GM21526 (cell line): ENCODE measurements at regions not wholly inside any gene's neighbourhood (a gene's known extent, or its start where the extent isn't known, plus 50 kb on each side); places are given as distances from the start of the nearest gene placed in this dataset.
"Not testable (repeated sequence)": the region's sequence is repeated elsewhere in the genome, so short reads cannot be mapped to it uniquely, and the experiment has no call there.

Source experiments
- ATAC-seq: cut with Tn5 transposase; IDR thresholded peaks from one replicate; pipeline ENCODE4 v1.9.1; 2021; ENCODE audit warnings: moderate library complexity; ENCODE audit not compliant: unreplicated experiment, low FRiP score

DNA sequence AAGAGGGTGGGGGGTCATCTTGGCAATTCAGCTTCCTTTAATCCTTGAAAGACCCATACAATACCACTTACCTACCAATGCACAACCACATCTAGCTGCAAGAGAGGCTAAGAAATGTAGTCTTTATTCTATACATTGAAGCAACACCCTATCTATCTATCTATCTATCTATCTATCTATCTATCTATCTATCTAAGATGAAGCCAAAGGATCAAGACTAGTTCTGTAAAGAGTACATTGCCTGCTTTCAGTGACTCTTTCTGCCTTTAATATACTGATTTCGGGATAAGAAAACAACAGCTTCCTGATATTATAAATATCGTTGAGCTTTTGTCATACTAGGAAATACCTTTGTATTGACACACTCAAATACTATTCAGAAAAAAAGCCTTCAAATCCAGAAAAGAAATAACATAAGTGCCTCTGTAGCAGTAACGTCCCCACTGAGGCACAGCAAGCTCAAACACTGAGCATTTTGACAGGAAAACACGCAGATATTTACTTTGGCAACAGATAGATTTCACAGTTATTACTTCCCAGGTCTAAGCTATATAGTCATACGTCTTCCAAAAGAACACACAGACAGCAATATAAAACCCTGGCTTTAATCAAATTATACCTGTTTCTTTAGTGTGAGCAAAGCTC, 139.4 kb upstream of the SERTAD2 start:
- ATAC-seq: no peak

DNA sequence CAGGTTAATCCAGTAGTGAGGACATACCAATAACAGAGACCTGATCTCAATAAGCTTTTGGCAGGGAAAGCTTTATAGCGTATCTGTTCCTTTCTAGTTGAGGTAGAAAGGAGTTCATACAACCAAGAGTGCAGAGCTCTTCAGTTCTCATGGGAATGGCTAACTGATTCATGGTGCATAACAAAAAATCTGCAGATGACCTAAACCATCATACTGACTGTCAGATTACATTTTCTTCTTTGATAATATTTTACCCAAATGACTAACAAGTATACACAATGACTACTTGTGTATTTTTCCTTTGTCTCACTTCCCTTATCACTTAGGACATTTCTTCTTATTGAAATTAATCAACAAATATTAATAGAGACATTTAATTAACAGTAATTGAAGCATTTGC, 140.0 kb upstream of the SERTAD2 start:
- no peak for ATAC-seq

DNA sequence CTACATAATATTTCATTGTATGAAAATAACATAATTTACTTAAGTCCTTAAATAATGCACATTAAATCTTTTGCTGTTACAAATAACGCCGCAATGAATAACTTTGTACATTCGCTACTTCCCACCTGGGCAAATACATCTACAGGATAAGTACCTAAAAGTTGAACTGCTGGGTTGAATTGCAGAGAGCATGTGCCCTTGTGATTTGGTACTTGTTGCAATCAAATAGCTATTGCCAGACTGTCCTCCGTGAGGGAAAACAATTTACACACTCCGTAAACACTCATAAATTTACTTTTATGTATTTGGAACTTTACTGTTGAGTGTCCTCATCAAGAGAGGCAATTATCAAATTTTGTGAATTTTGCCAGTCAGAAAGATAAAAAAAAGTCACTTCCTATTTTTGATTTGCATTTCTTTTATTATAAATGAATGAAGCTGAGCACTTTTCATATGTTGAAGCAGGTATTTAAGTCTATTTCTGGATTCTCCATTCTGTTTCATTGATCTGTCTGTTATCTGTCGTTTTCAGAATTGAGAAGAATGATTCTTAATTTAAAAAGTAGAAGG, 140.8 kb upstream of the SERTAD2 start:
- ATAC-seq: no peak

DNA sequence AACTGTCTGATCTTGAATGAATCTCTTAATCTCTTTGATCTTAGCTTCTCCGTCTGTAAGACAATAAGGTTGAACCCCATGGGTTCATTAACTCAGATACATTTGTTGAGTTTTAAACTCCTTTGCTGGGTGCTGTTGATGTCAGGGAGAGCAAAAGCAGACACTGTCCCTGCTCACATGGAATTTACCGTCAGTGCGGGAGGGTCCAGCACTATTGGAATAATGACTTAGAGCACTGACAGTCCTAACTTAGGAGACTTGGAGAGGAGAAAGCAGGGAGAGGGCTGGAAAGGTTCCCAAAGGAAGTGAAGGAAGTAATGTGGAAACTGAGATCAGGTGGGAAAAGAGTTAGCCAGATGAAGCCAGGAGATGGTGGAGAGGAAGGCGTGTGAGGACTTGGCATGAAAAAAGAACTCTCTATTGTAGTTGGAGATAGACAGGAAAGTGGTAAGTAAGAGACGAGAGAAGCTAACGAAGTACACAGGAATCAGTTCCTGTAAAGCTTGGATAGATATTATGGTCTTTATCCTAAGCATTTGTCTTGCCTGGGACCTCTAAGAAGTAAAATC, 141.4 kb upstream of the SERTAD2 start:
- no peak for ATAC-seq

DNA sequence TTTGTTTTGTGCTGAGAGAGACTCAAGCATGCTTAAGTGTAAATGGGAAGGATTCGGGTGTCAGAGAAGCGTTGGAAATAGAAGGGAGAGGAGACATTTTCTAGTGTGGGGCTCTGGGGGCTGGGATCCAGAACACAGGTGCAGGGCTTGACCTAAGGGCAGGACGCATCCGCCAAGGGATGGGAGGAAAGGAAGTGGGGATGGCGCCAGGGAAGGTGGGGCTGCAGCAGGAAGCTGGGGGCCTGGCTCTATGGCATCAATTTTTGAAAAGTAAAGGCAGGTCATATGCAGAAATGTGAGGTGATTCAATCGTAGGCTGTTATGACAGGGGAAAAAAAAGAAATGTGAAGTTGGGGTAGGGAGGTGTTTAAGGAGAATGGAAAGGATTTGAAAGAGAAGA, 143.2 kb upstream of the SERTAD2 start:
- no peak for ATAC-seq

DNA sequence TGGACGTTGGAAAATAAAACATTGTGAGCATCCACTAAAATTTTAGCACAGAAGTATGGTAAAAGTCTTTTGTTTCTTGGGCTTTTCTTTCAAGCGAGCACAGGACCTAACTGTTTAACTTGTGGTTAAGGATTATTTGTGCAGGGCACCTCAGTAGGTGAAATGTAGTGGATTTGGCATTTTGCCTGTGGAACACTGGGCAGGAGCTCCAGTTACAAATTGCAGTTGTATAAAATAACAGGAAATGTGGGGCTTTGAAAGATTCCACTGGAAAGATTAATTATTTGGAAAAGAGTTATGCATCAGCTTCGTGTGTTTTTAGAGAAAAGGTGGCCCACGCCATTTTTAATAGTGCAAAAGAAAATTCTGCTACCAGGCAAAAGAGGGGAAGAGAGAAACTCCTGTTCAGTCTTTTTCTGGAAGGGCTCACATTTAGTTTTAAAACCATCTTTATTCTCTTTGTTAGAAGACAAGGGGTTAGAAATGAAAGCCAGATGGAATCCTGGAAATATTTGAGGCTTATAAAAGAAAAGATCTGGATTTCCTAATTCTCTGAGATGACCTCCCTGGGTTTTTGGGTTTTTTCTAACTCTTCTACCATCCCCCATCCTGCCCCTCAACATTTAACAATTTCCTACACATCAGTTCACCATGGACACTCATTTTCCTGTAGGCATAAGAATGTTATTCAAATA, 144.3 kb upstream of the SERTAD2 start:
- ATAC-seq: no peak

DNA sequence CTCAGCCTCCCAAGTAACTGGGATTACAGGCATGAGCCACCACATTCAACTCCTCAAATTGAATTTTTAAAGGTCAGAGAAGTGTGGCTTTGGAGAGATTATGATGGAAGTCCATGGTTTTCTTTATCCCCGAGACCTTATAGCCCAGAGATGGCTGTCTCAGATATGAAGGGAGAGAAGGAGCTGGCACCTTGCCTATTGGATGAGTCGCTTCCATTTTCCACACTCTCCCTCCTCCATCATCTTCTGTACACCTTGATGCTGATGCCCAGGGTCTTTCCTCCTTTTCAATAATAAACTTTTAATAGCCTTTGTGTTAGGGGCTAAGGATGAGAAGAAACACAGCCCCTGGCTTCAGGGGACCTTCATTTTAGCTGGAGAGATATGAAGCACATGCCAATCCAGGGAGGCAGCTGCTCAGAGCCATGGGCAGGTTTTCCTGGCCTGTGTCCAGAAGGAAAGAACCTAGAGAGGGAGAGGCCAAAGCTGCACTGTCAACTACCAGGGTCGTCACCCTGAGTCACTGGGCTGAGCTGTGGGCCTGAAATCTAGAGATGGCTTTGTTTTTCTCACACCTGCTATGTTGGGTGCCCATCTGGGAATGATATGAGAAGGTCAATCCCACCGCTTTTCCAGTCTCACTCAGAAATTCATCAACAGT, 146.0 kb upstream of the SERTAD2 start:
- no peak for ATAC-seq

DNA sequence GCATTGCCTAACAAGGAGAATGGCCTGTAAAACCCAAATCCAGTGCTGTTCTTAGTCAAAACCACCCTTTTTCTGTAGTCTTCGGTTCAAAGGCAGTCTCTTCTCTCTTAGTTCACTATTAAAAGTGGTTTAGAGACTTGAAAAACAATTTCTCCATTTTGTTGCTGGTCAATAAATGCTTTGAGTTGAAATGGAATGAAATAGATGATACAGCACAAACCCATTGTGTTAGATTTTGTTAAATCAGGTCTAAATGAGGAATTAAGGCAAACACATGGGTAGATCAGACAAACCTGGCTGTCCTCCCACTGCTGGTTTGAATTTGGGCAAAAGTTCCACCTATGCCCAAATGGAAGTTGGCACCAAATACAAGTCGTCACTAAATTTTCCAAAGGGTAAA, 150.1 kb upstream of the SERTAD2 start:
- no peak for ATAC-seq

DNA sequence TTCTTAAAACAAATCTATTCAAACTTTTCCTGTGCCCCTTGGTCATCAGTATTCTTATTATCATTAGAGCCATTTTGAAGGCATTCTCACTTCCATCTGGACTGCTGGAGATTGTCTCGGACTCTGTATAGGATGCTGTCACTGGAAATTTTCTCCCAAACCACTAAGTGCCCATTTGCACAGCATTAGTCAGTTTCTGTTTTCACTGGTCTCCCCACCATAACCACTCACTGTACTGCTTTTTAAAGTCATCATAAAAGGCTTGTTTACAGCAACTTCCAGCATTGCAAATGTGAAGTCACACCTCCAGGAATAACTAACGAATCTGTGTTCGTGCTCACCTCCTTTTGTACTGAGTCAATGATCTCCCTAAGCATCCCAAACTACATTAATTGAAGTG, 150.9 kb upstream of the SERTAD2 start:
- ATAC-seq: no peak

DNA sequence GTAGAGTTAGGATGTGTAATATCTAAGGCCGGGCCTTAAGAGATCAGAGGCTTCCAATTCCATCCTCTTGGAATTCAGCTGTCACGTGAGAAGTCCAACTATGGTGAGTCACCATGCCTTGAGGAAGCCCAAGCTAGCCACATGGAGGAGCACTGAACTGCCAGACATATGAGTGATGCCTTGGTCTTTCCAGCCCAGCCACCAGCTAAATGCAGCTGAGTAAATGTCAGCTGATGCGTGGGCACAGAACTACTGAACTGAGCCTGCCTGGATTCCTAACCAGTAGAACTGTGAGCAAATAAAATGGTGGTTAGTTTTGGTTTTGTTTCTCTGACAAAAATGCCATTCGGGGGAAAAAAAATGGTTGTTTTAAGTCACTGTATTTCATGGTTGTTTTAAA, 153.7 kb upstream of the SERTAD2 start:
- ATAC-seq: peak; percentile 72

DNA sequence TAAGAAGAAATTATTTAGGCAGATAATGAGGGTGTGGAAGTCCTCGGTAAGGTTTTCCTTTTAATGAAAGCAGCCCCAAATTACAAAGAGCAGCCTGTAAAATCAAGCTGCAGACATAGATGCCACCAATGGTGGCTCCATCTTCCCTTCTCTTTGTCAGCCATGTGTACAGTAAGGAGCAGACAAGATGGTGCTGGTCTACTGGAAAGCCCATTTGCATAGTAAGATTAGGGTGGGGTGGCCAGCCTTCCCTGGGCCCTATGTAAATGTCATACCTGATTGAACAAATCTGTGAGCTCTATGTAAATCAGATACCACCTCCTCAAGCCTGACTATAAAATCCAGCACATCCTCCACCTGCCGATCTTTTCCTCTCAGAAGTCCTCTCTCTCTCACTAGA, 154.4 kb upstream of the SERTAD2 start:
- ATAC-seq: no peak

DNA sequence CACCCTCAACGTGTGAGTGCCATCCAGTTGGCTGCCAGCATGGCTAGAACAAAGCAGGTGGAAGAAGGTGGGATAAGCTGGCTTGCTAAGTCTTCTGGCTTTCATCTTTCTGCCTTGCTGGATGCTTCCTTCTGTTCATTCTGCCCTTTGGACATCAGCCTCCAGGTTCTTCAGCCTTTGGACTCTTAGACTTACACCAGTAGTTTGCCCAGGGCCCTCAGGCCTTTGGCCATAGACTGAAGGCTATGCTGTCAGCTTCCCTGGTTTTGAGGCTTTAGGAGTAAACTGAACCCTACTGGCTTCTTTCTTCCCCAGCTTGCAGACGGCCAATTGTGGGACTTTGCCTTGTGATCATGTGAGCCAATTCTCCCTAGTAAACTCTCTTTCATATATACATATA, 155.0 kb upstream of the SERTAD2 start:
- ATAC-seq: no peak

DNA sequence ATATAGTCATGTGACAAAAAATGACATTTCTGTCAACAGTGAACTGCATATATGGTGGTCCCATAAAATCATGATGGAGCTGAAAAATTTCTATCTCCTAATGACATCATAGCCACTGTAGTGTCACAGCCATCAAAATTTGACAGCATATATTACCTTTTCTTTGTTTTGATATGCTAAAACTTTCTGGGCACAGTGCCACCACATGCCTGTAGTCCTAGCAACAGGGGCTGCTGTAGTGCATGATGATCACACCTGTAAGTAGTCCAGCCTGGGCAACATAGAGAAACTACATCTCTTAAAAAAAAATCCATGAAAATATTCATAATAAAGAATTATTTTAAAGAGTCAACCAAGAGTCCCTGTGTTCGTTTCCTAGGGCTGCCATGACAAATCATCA, 155.5 kb upstream of the SERTAD2 start:
- no peak for ATAC-seq

DNA sequence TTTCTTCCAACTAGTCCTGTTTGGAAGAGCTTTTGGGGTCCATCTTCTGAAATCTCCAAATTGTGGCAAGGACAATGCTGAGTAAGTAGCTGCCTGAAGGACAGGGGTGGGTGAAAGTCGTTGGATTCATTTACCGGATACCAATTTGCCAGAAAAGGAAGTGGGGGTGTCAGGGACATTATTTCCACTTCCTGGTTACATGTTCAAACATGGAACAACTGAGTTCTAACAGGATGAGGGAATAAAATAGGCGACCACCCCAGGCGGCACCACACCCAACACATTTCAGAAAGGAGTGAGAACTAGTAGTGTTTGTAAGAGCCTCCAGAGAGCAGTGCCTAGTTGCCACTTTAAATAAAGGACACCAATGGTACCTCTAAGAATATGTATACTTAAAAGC, 158.6 kb upstream of the SERTAD2 start:
- ATAC-seq: no peak

DNA sequence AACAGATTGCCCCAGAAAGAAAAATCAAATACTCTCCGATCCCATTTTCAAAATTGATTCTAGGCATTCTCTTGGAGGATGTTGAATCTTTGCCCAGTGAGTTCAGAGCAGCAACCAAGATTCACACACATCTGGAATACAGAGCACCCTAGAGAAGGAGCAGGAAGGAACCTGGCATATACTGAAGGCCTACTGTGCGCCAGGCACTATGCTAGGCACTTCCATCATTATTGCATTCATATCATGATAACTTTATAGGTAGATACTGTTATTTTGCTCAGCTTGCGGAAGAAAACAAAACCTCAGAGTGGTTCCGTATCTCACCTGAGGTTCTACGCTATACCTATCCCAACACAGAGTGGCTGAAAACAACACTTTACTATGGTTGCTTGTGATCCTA, 160.3 kb upstream of the SERTAD2 start:
- no peak for ATAC-seq

DNA sequence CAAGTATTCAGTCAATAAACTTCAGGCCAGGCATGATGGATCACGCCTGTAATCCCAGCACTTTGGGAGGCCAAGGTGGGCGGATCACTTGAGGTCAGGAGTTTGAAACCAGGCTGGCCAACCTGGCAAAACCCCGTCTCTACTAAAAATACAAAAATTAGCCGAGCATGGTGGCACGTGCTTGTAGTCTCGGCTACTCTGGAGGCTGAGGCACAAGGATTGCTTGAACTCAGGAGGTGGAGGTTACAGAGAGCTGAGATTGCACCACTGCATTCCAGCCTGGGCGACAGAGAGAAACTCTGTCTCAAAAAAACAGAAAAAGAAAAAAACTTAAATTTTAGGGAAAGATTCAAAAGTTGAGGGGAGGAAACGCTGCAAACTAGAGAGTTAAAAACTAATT, 162.8 kb upstream of the SERTAD2 start:
- ATAC-seq: not testable (repeated sequence)

DNA sequence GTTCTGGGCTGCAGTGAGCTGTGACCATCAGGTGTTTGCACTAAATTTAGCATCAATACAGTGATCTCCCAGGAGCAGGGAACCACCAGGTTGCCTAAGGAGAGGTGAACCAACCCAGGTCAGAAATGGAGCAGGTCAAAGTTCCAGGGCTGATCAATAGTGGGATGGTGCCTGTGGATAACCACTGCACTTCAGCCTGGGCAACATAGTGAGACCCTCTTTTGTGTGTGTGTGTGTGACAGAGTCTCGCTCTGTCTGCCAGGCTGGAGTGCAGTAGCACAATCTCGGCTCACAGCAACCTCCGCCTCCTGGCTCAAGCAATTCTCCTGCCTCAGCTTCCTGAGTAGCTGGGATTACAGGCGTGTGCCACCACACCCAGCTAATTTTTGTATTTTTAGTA, 163.7 kb upstream of the SERTAD2 start:
- no peak for ATAC-seq

DNA sequence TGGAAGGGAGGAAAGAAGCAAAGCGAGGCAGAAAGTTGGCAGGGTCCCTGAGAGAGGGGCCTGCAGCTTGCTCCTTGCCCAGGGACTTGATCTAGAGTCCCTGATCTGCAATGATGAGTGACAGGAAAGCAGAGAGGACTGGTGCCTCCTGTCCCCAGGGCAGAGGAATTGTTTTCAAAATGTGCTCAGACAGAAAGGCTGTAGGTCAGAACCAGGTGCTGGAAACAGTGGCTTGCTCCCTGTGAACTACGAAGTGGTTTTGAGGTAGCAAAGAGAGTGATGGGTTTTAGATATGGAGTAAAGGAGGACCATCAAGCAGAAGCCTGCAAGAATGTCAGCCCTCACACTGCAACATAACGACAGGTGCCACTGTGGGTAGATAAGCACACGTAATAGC, 164.9 kb upstream of the SERTAD2 start:
- ATAC-seq: no peak

DNA sequence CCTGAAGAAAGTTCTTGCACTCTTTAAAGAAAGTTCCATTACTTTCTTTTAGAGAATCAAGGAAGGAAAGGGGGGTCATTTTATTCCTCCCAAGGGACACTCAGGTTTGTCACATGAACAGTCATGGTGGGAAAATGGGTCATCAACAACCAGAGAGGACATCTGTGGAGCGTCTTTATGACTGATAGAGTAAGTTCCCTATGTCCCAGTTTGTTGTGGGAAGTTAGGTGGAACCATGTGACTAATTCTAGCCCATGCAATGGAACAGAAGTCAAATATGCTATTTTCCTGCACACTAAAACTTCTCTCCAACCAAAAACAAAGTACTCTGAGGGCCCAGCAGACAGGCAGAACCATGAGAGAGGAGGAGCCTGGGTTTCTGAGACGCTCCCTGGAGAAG, 165.6 kb upstream of the SERTAD2 start:
- ATAC-seq: no peak

DNA sequence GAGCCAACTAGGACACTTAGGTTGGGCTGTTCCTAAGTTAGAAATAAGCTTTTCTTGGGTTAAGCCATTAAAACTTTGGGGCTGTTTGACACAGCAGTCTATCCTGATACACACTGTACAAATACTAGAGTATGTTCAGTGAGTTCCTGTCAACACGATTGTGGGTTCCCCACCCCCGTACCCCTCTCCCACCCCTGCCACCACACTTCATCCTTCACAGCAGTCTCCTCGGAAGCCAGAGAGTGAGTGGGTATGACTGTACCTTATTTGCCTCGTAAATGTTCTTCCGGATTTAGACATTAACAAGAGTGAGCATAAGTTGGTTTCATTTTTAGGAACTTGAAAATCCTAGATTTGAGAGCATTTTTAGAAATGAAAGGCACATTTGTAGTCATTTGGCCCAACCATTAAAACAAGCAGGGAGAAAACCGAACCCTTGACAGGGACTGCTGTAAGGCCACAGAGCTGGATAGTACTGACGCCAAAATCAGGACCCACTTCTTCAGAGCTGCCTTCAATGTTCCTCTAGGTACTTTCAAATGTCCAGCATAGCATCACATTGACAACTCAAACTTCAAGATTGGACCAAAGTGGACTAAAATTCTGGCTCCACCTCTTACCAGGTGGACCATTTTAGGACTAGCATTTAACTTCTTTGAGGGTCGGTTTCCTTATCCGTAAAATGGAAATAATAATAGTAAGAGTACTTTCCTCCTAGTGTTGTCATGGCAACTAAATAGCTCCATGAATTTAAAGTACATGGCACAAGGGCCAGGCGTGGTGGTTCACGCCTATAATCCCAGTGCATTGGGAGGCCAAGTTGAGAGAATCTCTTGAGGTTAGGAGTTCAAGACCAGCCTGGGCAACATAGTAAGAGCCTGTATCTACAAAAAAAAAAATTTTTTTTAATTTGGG, 166.3 kb upstream of the SERTAD2 start:
- ATAC-seq: peak; percentile 88
